ENCODE measurements at regions not wholly inside any gene's neighbourhood (a gene's known extent, or its start where the extent isn't known, plus 50 kb on each side); places are given as distances from the start of the nearest gene placed in this dataset.

DNA sequence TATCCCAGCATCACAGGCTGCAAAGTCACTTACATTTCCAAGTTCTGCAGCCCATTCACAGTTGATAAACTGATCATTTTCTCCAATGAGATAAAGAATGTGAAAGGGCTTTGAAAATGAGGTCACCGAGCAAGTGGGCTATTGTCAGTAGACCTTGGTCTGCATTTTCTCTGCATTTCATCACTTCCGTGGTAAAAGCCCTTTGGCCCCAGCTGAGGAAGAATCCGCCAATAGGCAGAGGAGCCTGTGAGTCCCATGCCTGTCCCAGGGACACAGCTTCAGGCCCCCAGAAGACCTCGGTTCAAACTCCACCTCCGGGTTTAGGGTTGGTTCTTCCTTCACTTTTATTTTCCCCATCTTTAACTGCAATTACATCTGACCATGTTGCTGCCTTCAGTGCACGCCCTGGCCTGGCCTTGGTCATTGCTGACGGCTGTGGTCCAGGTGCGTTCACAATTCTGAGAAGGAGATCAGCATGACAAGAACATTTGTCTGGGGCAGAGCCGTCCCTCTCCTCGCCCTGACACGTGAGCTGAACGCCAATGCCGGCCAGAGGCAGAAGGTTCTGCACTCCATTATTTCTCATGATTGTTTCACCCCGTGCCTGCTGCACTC lies 292.5 kb downstream of the TCERG1L start:
- TF ChIP-seq, protein P1, sequence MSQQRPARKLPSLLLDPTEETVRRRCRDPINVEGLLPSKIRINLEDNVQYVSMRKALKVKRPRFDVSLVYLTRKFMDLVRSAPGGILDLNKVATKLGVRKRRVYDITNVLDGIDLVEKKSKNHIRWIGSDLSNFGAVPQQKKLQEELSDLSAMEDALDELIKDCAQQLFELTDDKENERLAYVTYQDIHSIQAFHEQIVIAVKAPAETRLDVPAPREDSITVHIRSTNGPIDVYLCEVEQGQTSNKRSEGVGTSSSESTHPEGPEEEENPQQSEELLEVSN (IDR thresholded peaks at IDR 0.05; ENCODE audit: borderline replicate concordance, low read depth), result no peak
- TF ChIP-seq SMC3 (IDR thresholded peaks at IDR 0.05) (no peak), POLR2A (IDR thresholded peaks at IDR 0.05; ENCODE audit: low read length) (no peak), RAD21 (conservative IDR thresholded peaks at IDR 0.05 in 1 of 2, IDR thresholded peaks at IDR 0.05 in 1 of 2) (no peak), CEBPB (IDR thresholded peaks at IDR 0.05) (no peak), KDM1A (IDR thresholded peaks at IDR 0.05; ENCODE audit: low read depth) (no peak), BHLHE40 (IDR thresholded peaks at IDR 0.05; ENCODE audit: low read depth, low read length) (no peak), EP300 (IDR thresholded peaks at IDR 0.05) (no peak)
- TF ChIP-seq, protein P2, sequence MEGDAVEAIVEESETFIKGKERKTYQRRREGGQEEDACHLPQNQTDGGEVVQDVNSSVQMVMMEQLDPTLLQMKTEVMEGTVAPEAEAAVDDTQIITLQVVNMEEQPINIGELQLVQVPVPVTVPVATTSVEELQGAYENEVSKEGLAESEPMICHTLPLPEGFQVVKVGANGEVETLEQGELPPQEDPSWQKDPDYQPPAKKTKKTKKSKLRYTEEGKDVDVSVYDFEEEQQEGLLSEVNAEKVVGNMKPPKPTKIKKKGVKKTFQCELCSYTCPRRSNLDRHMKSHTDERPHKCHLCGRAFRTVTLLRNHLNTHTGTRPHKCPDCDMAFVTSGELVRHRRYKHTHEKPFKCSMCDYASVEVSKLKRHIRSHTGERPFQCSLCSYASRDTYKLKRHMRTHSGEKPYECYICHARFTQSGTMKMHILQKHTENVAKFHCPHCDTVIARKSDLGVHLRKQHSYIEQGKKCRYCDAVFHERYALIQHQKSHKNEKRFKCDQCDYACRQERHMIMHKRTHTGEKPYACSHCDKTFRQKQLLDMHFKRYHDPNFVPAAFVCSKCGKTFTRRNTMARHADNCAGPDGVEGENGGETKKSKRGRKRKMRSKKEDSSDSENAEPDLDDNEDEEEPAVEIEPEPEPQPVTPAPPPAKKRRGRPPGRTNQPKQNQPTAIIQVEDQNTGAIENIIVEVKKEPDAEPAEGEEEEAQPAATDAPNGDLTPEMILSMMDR (IDR thresholded peaks at IDR 0.05), result no peak
- TF ChIP-seq, protein P3, sequence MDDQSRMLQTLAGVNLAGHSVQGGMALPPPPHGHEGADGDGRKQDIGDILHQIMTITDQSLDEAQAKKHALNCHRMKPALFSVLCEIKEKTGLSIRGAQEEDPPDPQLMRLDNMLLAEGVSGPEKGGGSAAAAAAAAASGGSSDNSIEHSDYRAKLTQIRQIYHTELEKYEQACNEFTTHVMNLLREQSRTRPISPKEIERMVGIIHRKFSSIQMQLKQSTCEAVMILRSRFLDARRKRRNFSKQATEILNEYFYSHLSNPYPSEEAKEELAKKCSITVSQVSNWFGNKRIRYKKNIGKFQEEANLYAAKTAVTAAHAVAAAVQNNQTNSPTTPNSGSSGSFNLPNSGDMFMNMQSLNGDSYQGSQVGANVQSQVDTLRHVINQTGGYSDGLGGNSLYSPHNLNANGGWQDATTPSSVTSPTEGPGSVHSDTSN (IDR thresholded peaks at IDR 0.05), result no peak

All from A549 (cell line).